Endodermal cell (in vitro differentiated cells): ENCODE measurements at regions not wholly inside any gene's neighbourhood (a gene's known extent, or its start where the extent isn't known, plus 50 kb on each side); places are given as distances from the start of the nearest gene placed in this dataset.

Source experiments
- DNase-seq: peaks from one replicate; pipeline ENCODE4 v3.0.0-alpha.2; 2017
- H3K27ac ChIP-seq: 2 replicates; pipeline ENCODE4 v1.5.1; 2013; ENCODE audit warnings: mild to moderate bottlenecking, low read depth, low read length, moderate library complexity
- H3K27me3 ChIP-seq: 2 replicates; pipeline ENCODE4 v1.6.1; 2013; ENCODE audit warnings: mild to moderate bottlenecking, low read length, moderate library complexity; ENCODE audit not compliant: insufficient read depth, control insufficient read depth, poor library complexity, severe bottlenecking
- H3K36me3 ChIP-seq: 2 replicates; pipeline ENCODE4 v1.7.0; 2013; ENCODE audit warnings: mild to moderate bottlenecking, low read length, moderate library complexity; ENCODE audit not compliant: control insufficient read depth, insufficient read depth
- H3K4me1 ChIP-seq: one replicate; pipeline ENCODE4 v1.7.0; 2013; ENCODE audit warnings: low read length; ENCODE audit not compliant: control insufficient read depth, insufficient read depth
- H3K4me3 ChIP-seq: 2 replicates; pipeline ENCODE4 v1.5.1; 2013; ENCODE audit warnings: mild to moderate bottlenecking, low read length, moderate library complexity
- H3K9ac ChIP-seq: 2 replicates; pipeline ENCODE4 v1.6.1; 2013; ENCODE audit warnings: mild to moderate bottlenecking, low read length, moderate library complexity; ENCODE audit not compliant: poor library complexity, severe bottlenecking; ENCODE audit errors: extremely low read depth
- H3K9me3 ChIP-seq: 2 replicates; pipeline ENCODE4 v1.6.1; 2013; ENCODE audit warnings: mild to moderate bottlenecking, low read length, moderate library complexity; ENCODE audit not compliant: control insufficient read depth
- H3K27ac Mint-ChIP-seq: 2 replicates; pipeline ENCODE4 v1.8.0; 2020; ENCODE audit warnings: mixed read lengths
- H3K27me3 Mint-ChIP-seq: 2 replicates; pipeline ENCODE4 v1.8.0; 2021; ENCODE audit warnings: mild to moderate bottlenecking, mixed read lengths; ENCODE audit not compliant: insufficient read depth
- H3K36me3 Mint-ChIP-seq: 2 replicates; pipeline ENCODE4 v1.8.0; 2020; ENCODE audit warnings: low read depth, mixed read lengths
- H3K4me1 Mint-ChIP-seq: 2 replicates; pipeline ENCODE4 v1.8.0; 2020; ENCODE audit warnings: mixed read lengths
- H3K4me3 Mint-ChIP-seq: 2 replicates; pipeline ENCODE4 v1.8.0; 2020; ENCODE audit warnings: mild to moderate bottlenecking, moderate library complexity, mixed read lengths
- H3K9me3 Mint-ChIP-seq: 2 replicates; pipeline ENCODE4 v1.8.0; 2020; ENCODE audit warnings: mild to moderate bottlenecking, mixed read lengths
- CTCF ChIP-seq: fragments of 200-600 bp; sonication (generic); conservative IDR thresholded peaks from 2 replicates; pipeline ENCODE4 v1.5.0; 2021; ENCODE audit warnings: antibody characterized with exemption, mild to moderate bottlenecking
- WGBS, 2 experiments: methylation state at CpG; one replicate each; pipeline versions ENCODE4 v1.1.5 to v1.1.7; 2013; ENCODE audit warnings: missing lambda C conversion rate in 2 of 2, mixed read lengths in 1 of 2; ENCODE audit not compliant: insufficient coverage in 1 of 2, insufficient read length in 1 of 2; 5-methylcytosine and 5-hydroxymethylcytosine counted together

GRCh38 chr3:191775451-191776233, 314.7 kb downstream of the PYDC2 start:
- 87 to 93% methylated on average over 2 to 5 of the region's 5 CpGs for WGBS, 2 experiments
- Histone ChIP-seq H3K9ac (no peak overlapping the region), H3K4me1 (no peaks in the 10 kb centered on the region), H3K36me3 (no peaks in the 10 kb centered on the region), H3K27me3 (no peaks in the 10 kb centered on the region), H3K4me3 (no peak overlapping the region), H3K27ac (no peak overlapping the region), H3K9me3 (peaks cover 28% of the 10 kb centered on the region)
- Mint-ChIP-seq H3K4me1 (no peaks in the 10 kb centered on the region), H3K9me3 (peaks cover 29% of the 10 kb centered on the region), H3K27me3 (no peaks in the 10 kb centered on the region), H3K4me3 (no peak overlapping the region), H3K27ac (no peak overlapping the region), H3K36me3 (peaks cover 24% of the 10 kb centered on the region)
- no peak for TF ChIP-seq CTCF
- no peak for DNase-seq

GRCh38 chr3:191781044-191781443, 320.1 kb downstream of the PYDC2 start:
- Mint-ChIP-seq H3K4me3 (no peak overlapping the region), H3K27me3 (no peaks in the 10 kb centered on the region), H3K27ac (peak overlapping the region; percentile 10), H3K4me1 (no peaks in the 10 kb centered on the region), H3K9me3 (peaks cover 43% of the 10 kb centered on the region), H3K36me3 (peaks cover 47% of the 10 kb centered on the region)
- Histone ChIP-seq H3K4me1 (no peaks in the 10 kb centered on the region), H3K9me3 (peaks cover 38% of the 10 kb centered on the region), H3K36me3 (no peaks in the 10 kb centered on the region), H3K9ac (no peak overlapping the region), H3K4me3 (no peak overlapping the region), H3K27ac (no peak overlapping the region), H3K27me3 (no peaks in the 10 kb centered on the region)
- no peak for DNase-seq
- no peak for TF ChIP-seq CTCF
- 92 to 100% methylated on average over 1 to 4 of the region's 4 CpGs for WGBS, 2 experiments

GRCh38 chr3:191783024-191783423, 322.1 kb downstream of the PYDC2 start:
- Mint-ChIP-seq H3K27ac (no peak overlapping the region), H3K9me3 (peaks cover 31% of the 10 kb centered on the region), H3K36me3 (peaks cover 40% of the 10 kb centered on the region), H3K4me1 (no peaks in the 10 kb centered on the region), H3K4me3 (no peak overlapping the region), H3K27me3 (no peaks in the 10 kb centered on the region)
- no peak overlapping the region for H3K9ac ChIP-seq
- peaks cover 29% of the 10 kb centered on the region for H3K9me3 ChIP-seq
- TF ChIP-seq CTCF = no peak
- H3K4me3 ChIP-seq = no peak overlapping the region
- H3K27ac ChIP-seq = no peak overlapping the region
- H3K27me3 ChIP-seq = no peaks in the 10 kb centered on the region
- no peak for DNase-seq
- H3K36me3 ChIP-seq = no peaks in the 10 kb centered on the region
- no peaks in the 10 kb centered on the region for H3K4me1 ChIP-seq
